SU-DHL-6 (cell line): ENCODE measurements at regions not wholly inside any gene's neighbourhood (a gene's known extent, or its start where the extent isn't known, plus 50 kb on each side); places are given as distances from the start of the nearest gene placed in this dataset.
"Not testable (repeated sequence)": the region's sequence is repeated elsewhere in the genome, so short reads cannot be mapped to it uniquely, and the experiment has no call there.

Experiments used
- H2AFZ ChIP-seq: fragments of 200-600 bp; sonication (generic); 2 replicates; pipeline ENCODE4 v1.6.1; 2014; ENCODE audit warnings: low read depth, mild to moderate bottlenecking, moderate library complexity, mixed read lengths, antibody characterized with exemption, low read length; ENCODE audit not compliant: severe bottlenecking
- H3F3A ChIP-seq: fragments of 200-600 bp; shearing (Covaris generic); 2 replicates; pipeline ENCODE4 v1.6.0; 2016; ENCODE audit warnings: antibody characterized with exemption, mild to moderate bottlenecking; ENCODE audit not compliant: insufficient read depth
- H3K27ac ChIP-seq: fragments of 200-600 bp; sonication (generic); 2 replicates; pipeline ENCODE4 v1.5.1; 2016; ENCODE audit warnings: low read depth, mild to moderate bottlenecking, low read length, moderate library complexity, mixed read lengths
- H3K27me3 ChIP-seq: fragments of 200-600 bp; sonication (generic), shearing (Covaris generic); 2 replicates; pipeline ENCODE4 v1.6.0; 2014; ENCODE audit warnings: mild to moderate bottlenecking, low read length
- H3K36me3 ChIP-seq: fragments of 200-600 bp; sonication (generic); 2 replicates; pipeline ENCODE4 v1.6.1; 2014; ENCODE audit warnings: mild to moderate bottlenecking, low read length, mixed read lengths
- H3K4me2 ChIP-seq: fragments of 300-600, 200-600 bp; shearing (Covaris generic), sonication (generic); 2 replicates; pipeline ENCODE4 v1.6.0; 2014; ENCODE audit warnings: low read length, low read depth, mild to moderate bottlenecking; ENCODE audit not compliant: poor library complexity, severe bottlenecking
- H3K4me3 ChIP-seq: fragments of 200-600 bp; sonication (generic); 2 replicates; pipeline ENCODE4 v1.5.1; 2014; ENCODE audit warnings: antibody characterized with exemption, low read length, mild to moderate bottlenecking, mixed read lengths; ENCODE audit not compliant: insufficient read depth, poor library complexity, severe bottlenecking
- H3K79me2 ChIP-seq: fragments of 200-600 bp; sonication (generic); 2 replicates; pipeline ENCODE4 v1.6.1; 2014; ENCODE audit warnings: mild to moderate bottlenecking, low read length, moderate library complexity; ENCODE audit not compliant: insufficient read depth
- H3K9ac ChIP-seq: fragments of 200-600 bp; sonication (generic); 2 replicates; pipeline ENCODE4 v1.7.0; 2014; ENCODE audit warnings: mild to moderate bottlenecking, low read length
- H3K9me2 ChIP-seq: fragments of 200-600 bp; sonication (generic); replicated peaks from 2 replicates; pipeline ENCODE4 v1.6.1; 2014; ENCODE audit warnings: low read length; ENCODE audit not compliant: insufficient read depth
- H3K9me3 ChIP-seq: fragments of 200-600 bp; sonication (generic); 2 replicates; pipeline ENCODE4 v1.6.1; 2014; ENCODE audit warnings: low read length, mixed read lengths; ENCODE audit not compliant: insufficient read depth
- H4K20me1 ChIP-seq: fragments of 200-600 bp; sonication (generic); 2 replicates; pipeline ENCODE4 v1.6.1; 2014; ENCODE audit warnings: low read depth, mild to moderate bottlenecking, antibody characterized with exemption, low read length, moderate library complexity, mixed read lengths
- EZH2phosphoT487 ChIP-seq: fragments of 200-600 bp; sonication (generic), shearing (Covaris generic); conservative IDR thresholded peaks from 2 replicates; pipeline ENCODE4 v1.6.1; 2018; ENCODE audit warnings: mild to moderate bottlenecking, antibody characterized with exemption, low read length, moderate library complexity, mixed read lengths
- TF ChIP-seq, protein P1 (sequence below): fragments of 200-600 bp; sonication (generic); IDR thresholded peaks from one replicate; pipeline ENCODE4 v1.5.1; 2017; ENCODE audit warnings: antibody characterized with exemption, mild to moderate bottlenecking, low read length, moderate library complexity; ENCODE audit not compliant: insufficient read depth, poor library complexity, severe bottlenecking

DNA sequence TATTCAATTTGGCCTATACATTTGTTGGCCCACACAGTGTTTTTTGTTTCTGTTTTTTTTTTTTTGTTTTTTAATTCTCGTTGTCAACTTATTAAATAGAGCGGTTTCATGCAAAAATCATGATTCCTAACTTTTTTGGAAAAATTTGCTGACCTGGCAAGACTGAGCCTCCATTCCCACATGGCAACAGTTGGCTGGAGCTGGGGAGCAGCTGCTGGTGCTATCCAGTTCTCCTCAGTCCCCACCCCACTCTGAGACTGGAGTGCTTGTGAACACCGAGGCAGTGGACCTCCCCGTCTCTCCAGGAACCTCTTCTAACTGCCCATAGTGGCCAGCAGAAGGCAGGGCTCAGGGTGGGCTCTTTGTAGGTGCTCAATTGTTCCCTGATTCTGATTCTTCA is 95.7 kb upstream of the OTUD4 start:
- Histone ChIP-seq H3K79me2 (no peaks in the 10 kb centered on the region), H3K9me2 (no peaks in the 10 kb centered on the region), H3K4me2 (no peak overlapping the region), H3F3A (no peaks in the 10 kb centered on the region), H4K20me1 (no peaks in the 10 kb centered on the region), H3K36me3 (no peaks in the 10 kb centered on the region), H3K9ac (no peak overlapping the region), H3K27me3 (no peaks in the 10 kb centered on the region), H3K4me3 (no peak overlapping the region), H3K9me3 (no peaks in the 10 kb centered on the region), H2AFZ (no peak overlapping the region), H3K27ac (no peak overlapping the region)
- TF ChIP-seq EZH2phosphoT487, result no peak
- TF ChIP-seq, protein P1, sequence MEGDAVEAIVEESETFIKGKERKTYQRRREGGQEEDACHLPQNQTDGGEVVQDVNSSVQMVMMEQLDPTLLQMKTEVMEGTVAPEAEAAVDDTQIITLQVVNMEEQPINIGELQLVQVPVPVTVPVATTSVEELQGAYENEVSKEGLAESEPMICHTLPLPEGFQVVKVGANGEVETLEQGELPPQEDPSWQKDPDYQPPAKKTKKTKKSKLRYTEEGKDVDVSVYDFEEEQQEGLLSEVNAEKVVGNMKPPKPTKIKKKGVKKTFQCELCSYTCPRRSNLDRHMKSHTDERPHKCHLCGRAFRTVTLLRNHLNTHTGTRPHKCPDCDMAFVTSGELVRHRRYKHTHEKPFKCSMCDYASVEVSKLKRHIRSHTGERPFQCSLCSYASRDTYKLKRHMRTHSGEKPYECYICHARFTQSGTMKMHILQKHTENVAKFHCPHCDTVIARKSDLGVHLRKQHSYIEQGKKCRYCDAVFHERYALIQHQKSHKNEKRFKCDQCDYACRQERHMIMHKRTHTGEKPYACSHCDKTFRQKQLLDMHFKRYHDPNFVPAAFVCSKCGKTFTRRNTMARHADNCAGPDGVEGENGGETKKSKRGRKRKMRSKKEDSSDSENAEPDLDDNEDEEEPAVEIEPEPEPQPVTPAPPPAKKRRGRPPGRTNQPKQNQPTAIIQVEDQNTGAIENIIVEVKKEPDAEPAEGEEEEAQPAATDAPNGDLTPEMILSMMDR, result no peak

DNA sequence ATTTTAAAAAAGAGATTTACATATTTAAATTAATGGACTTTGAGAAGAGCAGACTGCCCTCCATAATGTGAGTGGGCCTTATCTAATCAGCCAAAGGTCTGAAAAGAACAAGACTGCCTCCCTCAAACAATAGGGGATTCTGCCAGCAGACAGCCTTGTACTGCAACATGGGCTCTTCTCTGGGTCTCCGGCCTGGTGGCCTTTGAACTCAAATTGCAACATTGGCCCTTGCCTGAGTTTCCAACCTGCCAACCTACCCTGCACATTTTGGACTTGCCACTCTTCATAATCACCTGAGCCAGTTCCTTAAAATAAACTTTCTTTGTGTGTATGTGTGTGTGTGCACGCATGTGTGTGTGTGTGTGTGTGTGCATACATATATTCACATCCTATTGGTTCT is 90.8 kb upstream of the OTUD4 start:
- no peaks in the 10 kb centered on the region for H3F3A ChIP-seq
- H3K9me2 ChIP-seq, result no peaks in the 10 kb centered on the region
- TF ChIP-seq, protein P1, result no peak
- no peak for TF ChIP-seq EZH2phosphoT487
- no peaks in the 10 kb centered on the region for H3K27me3 ChIP-seq
- H3K4me3 ChIP-seq, result no peak overlapping the region
- H3K4me2 ChIP-seq, result no peak overlapping the region
- H2AFZ ChIP-seq, result no peak overlapping the region
- no peaks in the 10 kb centered on the region for H3K36me3 ChIP-seq
- no peaks in the 10 kb centered on the region for H3K9me3 ChIP-seq
- H3K27ac ChIP-seq, result no peak overlapping the region
- H4K20me1 ChIP-seq, result no peaks in the 10 kb centered on the region
- H3K9ac ChIP-seq, result no peak overlapping the region
- no peaks in the 10 kb centered on the region for H3K79me2 ChIP-seq

DNA sequence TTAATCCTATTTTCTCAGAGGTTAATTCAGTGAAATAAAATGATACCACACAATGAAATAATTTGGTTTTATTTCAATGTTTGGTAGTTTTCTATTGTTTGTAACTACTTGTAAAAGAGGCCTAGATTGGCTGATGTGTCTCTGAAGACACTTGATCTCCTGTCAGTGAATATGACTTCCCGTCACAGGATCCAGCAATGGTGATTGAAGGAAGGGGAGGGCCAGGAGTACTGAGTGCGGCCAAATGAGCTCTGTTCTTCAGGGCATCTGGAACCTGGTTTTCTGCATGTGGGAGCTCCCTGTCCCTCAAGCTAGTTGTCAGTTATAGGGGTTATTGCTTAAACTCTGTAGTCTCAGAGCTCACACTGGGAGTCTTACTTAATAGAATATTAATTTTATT is 86.5 kb upstream of the OTUD4 start:
- Histone ChIP-seq H3K27ac (no peak overlapping the region), H3K4me2 (no peak overlapping the region), H3K9me3 (no peaks in the 10 kb centered on the region), H3K36me3 (no peaks in the 10 kb centered on the region), H3F3A (no peaks in the 10 kb centered on the region), H3K4me3 (no peak overlapping the region), H3K9me2 (no peaks in the 10 kb centered on the region), H3K9ac (no peak overlapping the region), H3K79me2 (no peaks in the 10 kb centered on the region), H4K20me1 (no peaks in the 10 kb centered on the region), H2AFZ (no peak overlapping the region), H3K27me3 (no peaks in the 10 kb centered on the region)
- no peak for TF ChIP-seq EZH2phosphoT487
- TF ChIP-seq, protein P1, result no peak

DNA sequence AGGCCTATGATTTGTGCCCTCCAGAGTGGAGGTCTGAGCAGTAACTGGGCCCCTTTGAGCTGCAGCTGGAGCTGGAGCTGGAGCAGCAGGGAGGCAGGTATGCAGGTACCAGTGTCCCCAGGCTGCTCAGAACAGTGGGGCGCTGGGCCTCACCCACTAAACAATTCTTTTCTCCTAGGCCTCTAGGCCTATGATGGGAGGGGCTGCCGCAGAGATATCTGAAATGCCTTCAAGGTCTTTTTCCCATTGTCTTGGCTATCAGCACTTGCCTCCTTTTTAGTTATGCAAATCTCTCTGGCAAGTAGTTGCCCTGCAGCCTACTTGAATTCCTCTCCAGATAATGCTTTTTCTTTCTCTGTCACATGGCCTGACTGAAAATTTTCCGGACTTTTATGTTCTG is 79.7 kb upstream of the OTUD4 start:
- no peaks in the 10 kb centered on the region for H3K9me3 ChIP-seq
- no peak for TF ChIP-seq EZH2phosphoT487
- TF ChIP-seq, protein P1, result no peak
- no peaks in the 10 kb centered on the region for H3K36me3 ChIP-seq
- H3K9ac ChIP-seq, result no peak overlapping the region
- no peaks in the 10 kb centered on the region for H3K9me2 ChIP-seq
- no peaks in the 10 kb centered on the region for H3K27me3 ChIP-seq
- no peak overlapping the region for H3K27ac ChIP-seq
- H3K4me2 ChIP-seq, result no peak overlapping the region
- no peaks in the 10 kb centered on the region for H3F3A ChIP-seq
- no peaks in the 10 kb centered on the region for H4K20me1 ChIP-seq
- H3K79me2 ChIP-seq, result no peaks in the 10 kb centered on the region
- no peak overlapping the region for H2AFZ ChIP-seq
- H3K4me3 ChIP-seq, result no peak overlapping the region

DNA sequence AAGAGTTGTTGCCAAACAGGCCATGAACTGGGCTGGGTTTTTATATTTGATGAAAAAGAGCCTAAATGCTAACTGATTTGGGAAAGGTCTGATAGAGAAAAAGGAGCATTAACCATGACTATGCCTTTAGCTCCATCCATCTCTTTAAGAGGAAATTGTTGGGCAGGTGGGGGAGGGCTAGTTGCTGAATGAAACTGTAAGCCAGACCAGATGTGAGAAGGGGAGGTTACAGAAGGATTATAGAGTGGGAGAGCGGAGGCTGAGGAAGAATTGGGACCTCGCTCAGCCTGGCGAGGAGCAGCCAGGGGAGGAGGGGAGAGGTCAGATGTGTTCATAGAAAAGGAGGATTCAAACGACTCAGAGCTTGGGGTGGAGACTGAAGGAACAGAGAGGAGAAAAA is 74.9 kb upstream of the OTUD4 start:
- H2AFZ ChIP-seq, H3K9me2 ChIP-seq, H3K36me3 ChIP-seq, H3K9ac ChIP-seq, H4K20me1 ChIP-seq, H3K4me2 ChIP-seq, H3K27me3 ChIP-seq, H3F3A ChIP-seq, H3K79me2 ChIP-seq, H3K9me3 ChIP-seq, H3K27ac ChIP-seq, H3K4me3 ChIP-seq: not testable (repeated sequence)
